GM18519 (cell line): ENCODE measurements at regions not wholly inside any gene's neighbourhood (a gene's known extent, or its start where the extent isn't known, plus 50 kb on each side); places are given as distances from the start of the nearest gene placed in this dataset.
"Not testable (repeated sequence)": the region's sequence is repeated elsewhere in the genome, so short reads cannot be mapped to it uniquely, and the experiment has no call there.

Experiments
- ATAC-seq: cut with Tn5 transposase; IDR thresholded peaks from one replicate; pipeline ENCODE4 v1.9.1; 2021; ENCODE audit warnings: mild to moderate bottlenecking, moderate library complexity; ENCODE audit not compliant: unreplicated experiment, low FRiP score

- no peak for ATAC-seq
These were observed 161.2 kb upstream of the CHD1 start for GRCh38 chr5:99089822-99090549.

- ATAC-seq: no peak
These were observed 159.5 kb upstream of the CHD1 start for GRCh38 chr5:99088309-99088708.

GRCh38 chr5:99083197-99083596, 154.4 kb upstream of the CHD1 start:
- no peak for ATAC-seq

GRCh38 chr5:99081711-99082110, 152.9 kb upstream of the CHD1 start:
- no peak for ATAC-seq

- ATAC-seq: peak; percentile 82
These were observed 148.2 kb upstream of the CHD1 start for GRCh38 chr5:99076723-99077640.

- no peak for ATAC-seq
These were observed 144.0 kb upstream of the CHD1 start for GRCh38 chr5:99072846-99073245.

- ATAC-seq: no peak
These were observed 142.0 kb upstream of the CHD1 start for GRCh38 chr5:99070822-99071221.

GRCh38 chr5:99070362-99070761, 141.6 kb upstream of the CHD1 start:
- no peak for ATAC-seq

GRCh38 chr5:99068944-99069650, 140.3 kb upstream of the CHD1 start:
- ATAC-seq: peak; percentile 85

GRCh38 chr5:99063737-99064136, 134.9 kb upstream of the CHD1 start:
- ATAC-seq: no peak

- ATAC-seq: no peak
These were observed 132.9 kb upstream of the CHD1 start for GRCh38 chr5:99061711-99062110.

- no peak for ATAC-seq
These were observed 132.5 kb upstream of the CHD1 start for GRCh38 chr5:99061299-99061698.

- ATAC-seq: peak; percentile 34
These were observed 131.8 kb upstream of the CHD1 start for GRCh38 chr5:99060306-99061261.

GRCh38 chr5:99059685-99060084, 130.9 kb upstream of the CHD1 start:
- ATAC-seq: peak; percentile 56

GRCh38 chr5:99058466-99058865, 129.7 kb upstream of the CHD1 start:
- ATAC-seq: no peak

GRCh38 chr5:99054972-99055371, 126.2 kb upstream of the CHD1 start:
- ATAC-seq: peak; percentile 60

- ATAC-seq: no peak
These were observed 117.1 kb upstream of the CHD1 start for GRCh38 chr5:99045871-99046270.

GRCh38 chr5:99043257-99043656, 114.5 kb upstream of the CHD1 start:
- ATAC-seq: not testable (repeated sequence)

GRCh38 chr5:99037668-99038067, 108.9 kb upstream of the CHD1 start:
- no peak for ATAC-seq

GRCh38 chr5:99035942-99036341, 107.1 kb upstream of the CHD1 start:
- no peak for ATAC-seq
